Lower lobe of right lung (tissue), 2 donors: ENCODE measurements at regions not wholly inside any gene's neighbourhood (a gene's known extent, or its start where the extent isn't known, plus 50 kb on each side); places are given as distances from the start of the nearest gene placed in this dataset.

ENCODE experiments used
- ATAC-seq, 2 donors: fragments of 200-7000 bp; cut with Tn5 transposase; one replicate each; pipeline ENCODE4 v1.9.1; 2020 to 2022; ENCODE audit warnings: mild to moderate bottlenecking in 2 of 2, moderate library complexity in 2 of 2
- DNase-seq: peaks from one replicate; pipeline ENCODE4 v3.0.0-alpha.2; 2020
- H3K27ac ChIP-seq: fragments of 200-600 bp; one replicate; pipeline ENCODE4 v1.8.0; 2022
- H3K27me3 ChIP-seq: fragments of 200-600 bp; one replicate; pipeline ENCODE4 v1.8.0; 2022; ENCODE audit warnings: low read depth
- H3K36me3 ChIP-seq: fragments of 200-600 bp; one replicate; pipeline ENCODE4 v1.8.0; 2022; ENCODE audit warnings: mild to moderate bottlenecking
- H3K4me1 ChIP-seq: fragments of 200-600 bp; one replicate; pipeline ENCODE4 v1.8.0; 2022
- H3K4me3 ChIP-seq: fragments of 200-600 bp; one replicate; pipeline ENCODE4 v1.8.0; 2022; ENCODE audit warnings: mild to moderate bottlenecking
- H3K9me3 ChIP-seq: fragments of 200-600 bp; one replicate; pipeline ENCODE4 v1.8.0; 2022
- CTCF ChIP-seq: fragments of 200-600 bp; IDR thresholded peaks from one replicate; pipeline ENCODE4 v1.8.0; 2022; ENCODE audit warnings: antibody characterized with exemption, mild to moderate bottlenecking
- intact Hi-C: fragments of 100-400 bp; cut with DNase I; formaldehyde crosslinking; loops from one replicate; pipeline ENCODE4 v1.11.0; 2022
- donor health status: DM: no; HTN: yes; CAD: no; lungs with severe emphysema.

DNA sequence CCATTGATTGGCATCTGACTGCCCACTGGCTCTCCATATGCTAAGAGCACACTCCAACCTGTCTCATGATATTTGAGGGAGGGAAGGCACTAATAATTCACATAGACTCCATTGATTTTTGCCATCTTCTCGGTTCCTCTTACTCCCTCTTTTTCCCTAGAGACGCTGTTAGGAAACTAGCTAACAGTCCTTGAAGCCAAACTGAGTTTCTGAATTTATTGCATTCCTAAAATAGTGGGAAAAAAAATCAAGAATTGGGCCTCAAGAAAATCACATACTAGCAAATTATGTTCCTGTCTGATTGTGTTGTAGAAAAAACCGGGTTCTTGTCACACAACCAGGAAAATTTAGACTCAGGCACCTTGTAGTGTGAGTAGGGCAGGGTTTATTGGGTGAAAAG, 86.4 kb upstream of the SLC7A1 start:
- Histone ChIP-seq H3K4me1 (no peaks in the 10 kb centered on the region), H3K27me3 (no peaks in the 10 kb centered on the region), H3K4me3 (no peak overlapping the region), H3K27ac (no peak overlapping the region), H3K36me3 (no peaks in the 10 kb centered on the region), H3K9me3 (no peaks in the 10 kb centered on the region)
- intact Hi-C loops: no loop called here
- TF ChIP-seq CTCF: no peak
- no peak for ATAC-seq
- no peak for DNase-seq

GRCh38 chr13:29679396-29680053, 84.0 kb upstream of the SLC7A1 start:
- H3K27ac ChIP-seq: no peak overlapping the region
- H3K27me3 ChIP-seq: no peaks in the 10 kb centered on the region
- H3K36me3 ChIP-seq: no peaks in the 10 kb centered on the region
- intact Hi-C loops: no loop called here
- DNase-seq: no peak
- TF ChIP-seq CTCF: no peak
- H3K4me3 ChIP-seq: no peak overlapping the region
- ATAC-seq: no peak
- H3K9me3 ChIP-seq: no peaks in the 10 kb centered on the region
- no peaks in the 10 kb centered on the region for H3K4me1 ChIP-seq

GRCh38 chr13:29677627-29678026, 82.1 kb upstream of the SLC7A1 start:
- H3K36me3 ChIP-seq: no peaks in the 10 kb centered on the region
- no peak for TF ChIP-seq CTCF
- intact Hi-C loops: no loop called here
- DNase-seq (no peak), ATAC-seq (no peak)
- no peaks in the 10 kb centered on the region for H3K4me1 ChIP-seq
- no peak overlapping the region for H3K27ac ChIP-seq
- H3K27me3 ChIP-seq: no peaks in the 10 kb centered on the region
- no peak overlapping the region for H3K4me3 ChIP-seq
- no peaks in the 10 kb centered on the region for H3K9me3 ChIP-seq

GRCh38 chr13:29676941-29677452, 81.5 kb upstream of the SLC7A1 start:
- Histone ChIP-seq H3K4me3 (no peak overlapping the region), H3K27ac (no peak overlapping the region), H3K36me3 (no peaks in the 10 kb centered on the region), H3K27me3 (no peaks in the 10 kb centered on the region), H3K9me3 (no peaks in the 10 kb centered on the region), H3K4me1 (no peaks in the 10 kb centered on the region)
- TF ChIP-seq CTCF: no peak
- intact Hi-C loops: no loop called here
- no peak for ATAC-seq
- DNase-seq: no peak

DNA sequence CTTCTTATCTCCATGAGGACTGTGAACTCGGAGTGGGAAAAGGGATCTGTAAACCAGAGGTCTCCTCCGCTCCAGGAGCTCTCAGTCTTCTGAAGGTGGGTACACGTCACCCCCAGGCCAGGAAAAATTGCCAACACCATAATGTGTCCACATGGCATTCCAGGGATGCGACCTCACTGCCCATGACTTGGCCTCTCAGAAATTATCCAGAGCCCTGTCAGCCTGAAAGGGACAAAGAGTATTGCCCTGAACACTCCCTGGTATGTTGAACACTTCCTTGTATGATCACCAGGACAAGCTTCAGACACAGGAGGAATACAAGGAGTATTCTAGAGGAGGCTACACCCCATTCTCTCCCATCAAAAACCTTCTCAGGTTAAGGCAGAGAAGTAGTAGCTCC, 81.0 kb upstream of the SLC7A1 start:
- Histone ChIP-seq H3K4me3 (no peak overlapping the region), H3K36me3 (no peaks in the 10 kb centered on the region), H3K27ac (no peak overlapping the region), H3K27me3 (no peaks in the 10 kb centered on the region), H3K4me1 (no peaks in the 10 kb centered on the region), H3K9me3 (no peaks in the 10 kb centered on the region)
- intact Hi-C loops: no loop called here
- TF ChIP-seq CTCF: no peak
- DNase-seq (no peak), ATAC-seq (no peak)
